ENCODE measurements at regions not wholly inside any gene's neighbourhood (a gene's known extent, or its start where the extent isn't known, plus 50 kb on each side); places are given as distances from the start of the nearest gene placed in this dataset.

DNA sequence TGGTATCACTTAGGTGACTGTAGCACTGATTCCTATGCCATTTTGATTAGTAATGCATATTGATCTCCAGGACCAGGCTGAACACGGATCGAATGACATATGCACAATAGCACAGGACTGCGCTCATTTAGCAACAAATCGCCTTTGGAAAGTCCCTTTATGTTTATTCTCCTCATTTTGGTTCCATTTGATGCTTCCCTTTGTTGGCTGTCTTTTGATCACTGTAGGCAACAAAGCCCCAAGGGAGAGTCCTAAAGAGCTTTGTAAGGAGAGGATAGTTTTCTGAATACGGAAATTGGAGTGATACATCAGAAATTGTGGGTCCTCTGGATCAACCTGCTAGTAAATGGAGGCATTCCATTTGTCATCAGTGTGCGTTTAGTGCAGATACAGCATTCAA is 1111.4 kb downstream of the SORCS1 start:
- no peak for DNase-seq (ENCODE audit: low read depth)
- TF ChIP-seq, protein P1, sequence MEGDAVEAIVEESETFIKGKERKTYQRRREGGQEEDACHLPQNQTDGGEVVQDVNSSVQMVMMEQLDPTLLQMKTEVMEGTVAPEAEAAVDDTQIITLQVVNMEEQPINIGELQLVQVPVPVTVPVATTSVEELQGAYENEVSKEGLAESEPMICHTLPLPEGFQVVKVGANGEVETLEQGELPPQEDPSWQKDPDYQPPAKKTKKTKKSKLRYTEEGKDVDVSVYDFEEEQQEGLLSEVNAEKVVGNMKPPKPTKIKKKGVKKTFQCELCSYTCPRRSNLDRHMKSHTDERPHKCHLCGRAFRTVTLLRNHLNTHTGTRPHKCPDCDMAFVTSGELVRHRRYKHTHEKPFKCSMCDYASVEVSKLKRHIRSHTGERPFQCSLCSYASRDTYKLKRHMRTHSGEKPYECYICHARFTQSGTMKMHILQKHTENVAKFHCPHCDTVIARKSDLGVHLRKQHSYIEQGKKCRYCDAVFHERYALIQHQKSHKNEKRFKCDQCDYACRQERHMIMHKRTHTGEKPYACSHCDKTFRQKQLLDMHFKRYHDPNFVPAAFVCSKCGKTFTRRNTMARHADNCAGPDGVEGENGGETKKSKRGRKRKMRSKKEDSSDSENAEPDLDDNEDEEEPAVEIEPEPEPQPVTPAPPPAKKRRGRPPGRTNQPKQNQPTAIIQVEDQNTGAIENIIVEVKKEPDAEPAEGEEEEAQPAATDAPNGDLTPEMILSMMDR (conservative IDR thresholded peaks at IDR 0.05; ENCODE audit: low read depth, low read length) = no peak
- no peak overlapping the region for H3K4me3 ChIP-seq (ENCODE audit: low read length)

DNA sequence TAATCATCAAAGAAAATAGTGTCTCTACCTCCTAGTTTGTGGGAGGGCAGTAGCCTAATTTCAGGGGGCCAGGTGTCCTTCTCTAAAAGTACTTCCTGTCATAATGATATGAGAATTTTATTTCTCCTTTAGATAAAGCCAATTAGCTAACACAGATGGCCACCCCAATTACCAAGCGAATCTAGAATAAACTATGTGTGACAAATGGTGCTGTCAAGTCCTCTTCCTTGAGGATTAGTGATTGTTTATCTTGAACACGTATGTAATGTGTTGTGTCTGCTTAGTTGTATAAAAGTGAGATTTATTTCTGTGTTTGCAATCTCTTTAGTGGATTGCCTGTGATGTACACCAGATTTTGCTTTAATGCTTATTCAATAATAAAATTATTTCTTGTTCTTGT is 1120.0 kb downstream of the SORCS1 start:
- TF ChIP-seq, protein P1 (conservative IDR thresholded peaks at IDR 0.05; ENCODE audit: low read depth, low read length) = no peak
- no peak for DNase-seq (ENCODE audit: low read depth)
- H3K4me3 ChIP-seq (ENCODE audit: low read length) = no peak overlapping the region

DNA sequence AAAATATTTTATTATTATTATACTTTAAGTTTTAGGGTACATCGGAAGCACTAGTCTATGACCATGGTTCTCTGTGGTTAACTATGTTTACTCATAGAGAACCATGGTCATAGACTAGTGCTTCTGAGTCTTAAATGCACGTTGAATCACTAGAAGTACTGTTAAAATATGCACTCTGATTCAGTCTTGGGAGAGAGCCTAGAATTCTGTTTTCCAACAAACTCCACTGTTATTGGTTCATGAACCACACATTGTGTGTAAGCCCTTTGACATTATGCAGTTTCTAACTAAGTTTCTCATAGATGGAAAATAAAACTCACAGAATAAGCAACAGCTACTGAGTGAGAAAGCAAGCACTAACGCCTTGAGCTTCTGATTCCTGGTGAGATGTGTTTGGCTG is 1120.6 kb downstream of the SORCS1 start:
- TF ChIP-seq, protein P1 (conservative IDR thresholded peaks at IDR 0.05; ENCODE audit: low read depth, low read length) = no peak
- H3K4me3 ChIP-seq (ENCODE audit: low read length) = no peak overlapping the region
- DNase-seq (ENCODE audit: low read depth) = no peak

DNA sequence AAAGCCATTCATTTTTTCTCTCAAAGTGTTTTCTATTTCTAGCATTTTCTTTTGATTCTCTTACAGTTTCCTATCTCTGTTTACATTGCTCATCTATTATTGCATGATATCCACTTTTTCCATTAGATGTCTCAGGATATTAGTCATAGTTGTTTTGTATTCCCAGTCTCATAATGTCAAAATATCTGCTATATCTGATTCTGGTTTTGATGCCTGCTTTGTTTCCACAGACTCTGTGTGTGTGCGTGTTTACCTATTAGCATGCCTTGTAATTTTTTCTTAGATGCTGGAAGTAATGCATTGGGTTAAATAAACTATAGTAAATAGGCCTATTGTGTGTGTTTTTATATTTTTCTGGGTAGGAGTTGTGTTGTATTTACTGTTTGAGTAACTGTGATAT is 1126.3 kb downstream of the SORCS1 start:
- TF ChIP-seq, protein P1 (conservative IDR thresholded peaks at IDR 0.05; ENCODE audit: low read depth, low read length) = no peak
- H3K4me3 ChIP-seq (ENCODE audit: low read length) = no peak overlapping the region
- no peak for DNase-seq (ENCODE audit: low read depth)

DNA sequence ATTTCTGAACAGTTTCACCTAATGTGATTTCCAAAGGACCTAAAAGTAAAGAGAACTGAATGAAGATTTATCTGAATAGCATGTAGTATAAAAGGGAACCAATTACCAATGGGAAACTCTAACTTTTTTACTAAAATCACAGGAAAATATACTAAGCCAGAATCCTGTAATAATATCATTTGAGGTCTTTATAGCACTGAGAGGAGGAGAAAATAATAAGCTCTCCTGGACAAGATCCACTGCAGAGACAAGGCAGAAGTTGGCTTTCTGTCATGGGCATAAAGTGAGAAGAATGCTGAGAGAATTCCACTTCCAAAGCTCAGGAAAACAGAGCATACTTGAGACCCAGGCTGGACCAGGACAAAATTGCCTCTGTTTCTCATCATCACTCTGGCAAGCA is 1131.4 kb downstream of the SORCS1 start:
- DNase-seq (ENCODE audit: low read depth) = no peak
- H3K4me3 ChIP-seq (ENCODE audit: low read length) = no peak overlapping the region
- TF ChIP-seq, protein P1 (conservative IDR thresholded peaks at IDR 0.05; ENCODE audit: low read depth, low read length) = no peak

DNA sequence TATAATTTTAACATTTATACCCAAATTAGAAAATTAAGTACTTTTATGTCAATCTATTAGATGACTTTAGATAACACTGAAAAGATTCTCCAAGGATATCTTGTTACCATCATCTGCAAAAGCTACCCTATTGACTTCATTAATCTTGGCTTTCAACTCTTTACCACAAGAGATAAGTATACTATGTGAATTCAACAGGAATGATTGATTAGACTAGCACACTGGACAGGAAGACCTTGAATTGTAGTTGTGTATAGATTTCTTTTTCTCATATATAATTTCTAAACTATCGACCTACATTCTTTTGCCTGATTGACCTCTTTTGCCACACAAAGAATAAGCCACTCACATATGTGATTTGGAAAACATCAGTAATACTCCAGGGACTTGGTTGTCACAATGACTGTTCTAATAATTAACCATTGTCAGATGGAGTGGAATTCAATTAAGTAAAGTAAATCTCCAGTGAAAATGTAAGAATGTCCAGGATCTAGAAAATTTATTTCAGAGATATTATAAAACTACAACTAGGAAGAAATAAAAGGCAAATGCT is 1132.0 kb downstream of the SORCS1 start:
- DNase-seq (ENCODE audit: low read depth) = no peak
- TF ChIP-seq, protein P1 (conservative IDR thresholded peaks at IDR 0.05; ENCODE audit: low read depth, low read length) = no peak
- no peak overlapping the region for H3K4me3 ChIP-seq (ENCODE audit: low read length)

DNA sequence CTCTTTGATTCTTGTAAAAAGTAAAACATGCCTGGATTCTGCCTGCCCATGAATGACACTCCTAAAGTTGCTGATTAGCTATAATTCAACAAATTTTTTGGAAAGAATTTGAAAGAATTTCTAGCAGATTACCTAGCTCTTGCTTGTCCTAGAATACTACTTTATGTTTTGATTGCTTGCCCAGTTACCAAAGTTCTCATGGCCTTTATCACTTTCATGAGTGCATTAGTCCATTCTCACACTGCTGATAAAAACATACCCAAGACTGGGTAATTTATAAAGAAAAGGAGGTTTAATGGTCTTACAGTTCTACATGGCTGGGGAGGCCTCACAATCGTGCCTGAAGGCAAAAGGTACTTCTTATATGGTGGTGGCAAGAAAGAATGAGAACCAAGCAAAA is 1137.3 kb downstream of the SORCS1 start:
- H3K4me3 ChIP-seq (ENCODE audit: low read length) = no peak overlapping the region
- no peak for DNase-seq (ENCODE audit: low read depth)
- TF ChIP-seq, protein P1 (conservative IDR thresholded peaks at IDR 0.05; ENCODE audit: low read depth, low read length) = no peak

Measured in retinal pigment epithelial cell (primary cell).